H9 (cell line): ENCODE measurements at regions not wholly inside any gene's neighbourhood (a gene's known extent, or its start where the extent isn't known, plus 50 kb on each side); places are given as distances from the start of the nearest gene placed in this dataset.

ENCODE experiments used
- DNase-seq: peaks from one replicate; pipeline ENCODE4 v3.0.0-alpha.2; 2017
- H2AFZ ChIP-seq: one replicate; pipeline ENCODE4 v1.6.1; 2013; ENCODE audit warnings: mild to moderate bottlenecking, low read length, control low read depth, moderate library complexity
- H2AK5ac ChIP-seq: 2 replicates; pipeline ENCODE4 v1.6.1; 2013; ENCODE audit warnings: low read length, control low read depth, mixed read lengths; ENCODE audit not compliant: insufficient read length
- H2BK120ac ChIP-seq: one replicate; pipeline ENCODE4 v1.6.1; 2013; ENCODE audit warnings: low read depth, mild to moderate bottlenecking, low read length, control low read depth, inconsistent platforms; ENCODE audit not compliant: poor library complexity, severe bottlenecking
- H2BK12ac ChIP-seq: 2 replicates; pipeline ENCODE4 v1.6.1; 2013; ENCODE audit warnings: low read length, control low read depth, mixed read lengths, low read depth; ENCODE audit not compliant: insufficient read length
- H2BK15ac ChIP-seq: 2 replicates; pipeline ENCODE4 v1.6.1; 2013; ENCODE audit warnings: low read depth, low read length, control low read depth
- H2BK20ac ChIP-seq: one replicate; pipeline ENCODE4 v1.6.1; 2013; ENCODE audit warnings: low read depth, mild to moderate bottlenecking, low read length, control low read depth, inconsistent platforms; ENCODE audit not compliant: poor library complexity, severe bottlenecking
- H2BK5ac ChIP-seq: 2 replicates; pipeline ENCODE4 v1.6.1; 2013; ENCODE audit warnings: low read length, control low read depth, mixed read lengths; ENCODE audit not compliant: insufficient read length
- H3K14ac ChIP-seq: 2 replicates; pipeline ENCODE4 v1.6.1; 2013; ENCODE audit warnings: low read length, control low read depth; ENCODE audit not compliant: insufficient read depth
- H3K18ac ChIP-seq: 2 replicates; pipeline ENCODE4 v1.6.1; 2013; ENCODE audit warnings: low read depth, mild to moderate bottlenecking, mixed read lengths, low read length, control low read depth; ENCODE audit not compliant: insufficient read length
- H3K23ac ChIP-seq: 2 replicates; pipeline ENCODE4 v1.6.1; 2013; ENCODE audit warnings: low read length, control low read depth, mixed read lengths, low read depth; ENCODE audit not compliant: insufficient read length
- H3K23me2 ChIP-seq: 2 replicates; pipeline ENCODE4 v1.6.1; 2013; ENCODE audit warnings: low read depth, mild to moderate bottlenecking, mixed read lengths, low read length, control low read depth; ENCODE audit not compliant: insufficient read length, poor library complexity, severe bottlenecking
- H3K27ac ChIP-seq: 2 replicates; pipeline ENCODE4 v1.5.1; 2013; ENCODE audit warnings: low read length, control low read depth, mixed read lengths, low read depth; ENCODE audit not compliant: insufficient read length
- H3K27me3 ChIP-seq: 2 replicates; pipeline ENCODE4 v1.6.1; 2013; ENCODE audit warnings: low read length, control low read depth, inconsistent platforms; ENCODE audit not compliant: insufficient read depth
- H3K4ac ChIP-seq: 2 replicates; pipeline ENCODE4 v1.6.1; 2013; ENCODE audit warnings: low read depth, mild to moderate bottlenecking, control low read depth, inconsistent platforms, low read length, moderate library complexity
- H3K4me1 ChIP-seq: 2 replicates; pipeline ENCODE4 v1.6.1; 2013; ENCODE audit warnings: low read length, control low read depth, inconsistent platforms; ENCODE audit not compliant: insufficient read depth
- H3K4me2 ChIP-seq: 2 replicates; pipeline ENCODE4 v1.6.1; 2013; ENCODE audit warnings: low read length, control low read depth, mixed read lengths; ENCODE audit not compliant: insufficient read length, insufficient read depth
- H3K56ac ChIP-seq: 2 replicates; pipeline ENCODE4 v1.6.1; 2013; ENCODE audit warnings: low read depth, mild to moderate bottlenecking, mixed read lengths, low read length, control low read depth; ENCODE audit not compliant: insufficient read length
- H3K79me1 ChIP-seq: 2 replicates; pipeline ENCODE4 v1.6.1; 2013; ENCODE audit warnings: low read depth, mild to moderate bottlenecking, moderate library complexity, low read length, control low read depth, inconsistent platforms; ENCODE audit not compliant: insufficient read depth, poor library complexity, severe bottlenecking
- H3K79me2 ChIP-seq: 2 replicates; pipeline ENCODE4 v1.6.1; 2013; ENCODE audit warnings: low read length, control low read depth, inconsistent platforms; ENCODE audit not compliant: insufficient read depth
- H3K9ac ChIP-seq: 2 replicates; pipeline ENCODE4 v1.6.1; 2013; ENCODE audit warnings: low read length, control low read depth, mixed read lengths; ENCODE audit not compliant: insufficient read length; ENCODE audit errors: extremely low read depth
- H3K9me3 ChIP-seq: one replicate; pipeline ENCODE4 v1.6.1; 2013; ENCODE audit warnings: low read depth, low read length, inconsistent platforms; ENCODE audit not compliant: control insufficient read depth
- H3T11ph ChIP-seq: one replicate; pipeline ENCODE4 v1.6.1; 2013; ENCODE audit warnings: mild to moderate bottlenecking, low read length, control low read depth, inconsistent platforms
- H4K20me1 ChIP-seq: one replicate; pipeline ENCODE4 v1.6.1; 2013; ENCODE audit not compliant: control insufficient read depth, insufficient read length, insufficient read depth
- H4K5ac ChIP-seq: 2 replicates; pipeline ENCODE4 v1.6.1; 2013; ENCODE audit warnings: low read depth, mild to moderate bottlenecking, mixed read lengths, low read length, control low read depth; ENCODE audit not compliant: insufficient read length
- H4K8ac ChIP-seq: replicated peaks from 2 replicates; pipeline ENCODE4 v1.6.1; 2013; ENCODE audit warnings: low read length, control low read depth, mixed read lengths, low read depth; ENCODE audit not compliant: insufficient read length
- H4K91ac ChIP-seq: 2 replicates; pipeline ENCODE4 v1.6.1; 2013; ENCODE audit warnings: low read depth, mild to moderate bottlenecking, moderate library complexity, mixed read lengths, low read length, control low read depth; ENCODE audit not compliant: insufficient read length
- H3K27ac Mint-ChIP-seq, 3 experiments: 2 replicates in 2 of 3; 3 replicates in 1 of 3; pipeline ENCODE4 v1.8.0; 2020 to 2021; ENCODE audit warnings: mixed read lengths in 3 of 3, mild to moderate bottlenecking in 1 of 3, moderate library complexity in 1 of 3
- H3K27me3 Mint-ChIP-seq: 2 replicates; pipeline ENCODE4 v1.8.0; 2021; ENCODE audit warnings: low read depth, mild to moderate bottlenecking, moderate library complexity, mixed read lengths
- H3K36me3 Mint-ChIP-seq, 3 experiments: 2 replicates in 2 of 3; 3 replicates in 1 of 3; pipeline ENCODE4 v1.8.0; 2020 to 2021; ENCODE audit warnings: low read depth in 3 of 3, mixed read lengths in 3 of 3; ENCODE audit not compliant: insufficient read depth in 1 of 3
- H3K4me1 Mint-ChIP-seq, 2 experiments: 2 replicates each; pipeline ENCODE4 v1.8.0; 2020; ENCODE audit warnings: mixed read lengths in 2 of 2
- H3K4me3 Mint-ChIP-seq, 2 experiments: 2 replicates in 1 of 2; 3 replicates in 1 of 2; pipeline ENCODE4 v1.8.0; 2020 to 2021; ENCODE audit warnings: mild to moderate bottlenecking in 2 of 2, mixed read lengths in 2 of 2, moderate library complexity in 1 of 2
- H3K9me3 Mint-ChIP-seq, 2 experiments: 2 replicates in 1 of 2; 3 replicates in 1 of 2; pipeline ENCODE4 v1.8.0; 2020; ENCODE audit warnings: mild to moderate bottlenecking in 2 of 2, mixed read lengths in 2 of 2, moderate library complexity in 1 of 2
- CTCF ChIP-seq: fragments of 200-600 bp; sonication (generic); conservative IDR thresholded peaks from 3 replicates; pipeline ENCODE4 v1.8.0; 2021; ENCODE audit warnings: antibody characterized with exemption, mild to moderate bottlenecking
- WGBS: extraction: QIAGEN DNeasy Blood & Tissue Kit; methylation state at CpG from one replicate; pipeline ENCODE4 v1.1.7; 2013; ENCODE audit warnings: missing lambda C conversion rate, low lambda C conversion rate, mixed read lengths; ENCODE audit not compliant: insufficient read length; ENCODE audit errors: extremely low coverage; 5-methylcytosine and 5-hydroxymethylcytosine counted together

GRCh38 chr4:113838460-113838859 lies 76.9 kb upstream of the CAMK2D start:
- Histone ChIP-seq H3K27me3 (no peaks in the 10 kb centered on the region), H3K4me1 (no peaks in the 10 kb centered on the region), H2AK5ac (no peak overlapping the region), H3K9me3 (no peaks in the 10 kb centered on the region), H3K27ac (no peak overlapping the region), H3K18ac (no peak overlapping the region), H4K20me1 (no peaks in the 10 kb centered on the region), H2BK20ac (no peak overlapping the region), H3K9ac (no peak overlapping the region), H2BK5ac (no peak overlapping the region), H4K5ac (no peak overlapping the region), H3T11ph (no peak overlapping the region), H3K14ac (no peak overlapping the region), H3K79me2 (no peaks in the 10 kb centered on the region), H3K56ac (no peak overlapping the region), H4K8ac (no peak overlapping the region), H2BK120ac (no peak overlapping the region), H3K79me1 (no peaks in the 10 kb centered on the region), H2BK12ac (no peak overlapping the region), H2BK15ac (no peak overlapping the region), H2AFZ (no peak overlapping the region), H3K4me2 (no peak overlapping the region), H3K23me2 (no peaks in the 10 kb centered on the region), H3K23ac (no peak overlapping the region), H3K4ac (no peak overlapping the region), H4K91ac (no peak overlapping the region)
- TF ChIP-seq CTCF = no peak
- no peak overlapping the region for H3K4me3 Mint-ChIP-seq
- DNase-seq = no peak
- no peaks in the 10 kb centered on the region for H3K36me3 Mint-ChIP-seq
- no peaks in the 10 kb centered on the region for H3K27me3 Mint-ChIP-seq
- H3K27ac Mint-ChIP-seq = no peak overlapping the region; a peak in 1 of 7 replicates
- no peaks in the 10 kb centered on the region for H3K4me1 Mint-ChIP-seq
- no CpG with 5 or more reads among the region's 2 CpGs for WGBS
- no peaks in the 10 kb centered on the region for H3K9me3 Mint-ChIP-seq
